K562 (cell line): ENCODE measurements at regions not wholly inside any gene's neighbourhood (a gene's known extent, or its start where the extent isn't known, plus 50 kb on each side); places are given as distances from the start of the nearest gene placed in this dataset.

Experiments
- ARNT ChIP-seq, 2 experiments: fragments of 450-650 bp; IDR thresholded peaks; 2 replicates each; pipeline ENCODE4 v1.6.1; 2016; ENCODE audit warnings: mild to moderate bottlenecking in 1 of 2
- CREB1 ChIP-seq, 2 experiments: sonication (generic) in 1 of 2; formaldehyde crosslinking in 1 of 2; IDR thresholded peaks; 2 replicates each; pipeline versions ENCODE4 v1.6.1 to v1.8.0; 2012 to 2022; ENCODE audit warnings: inconsistent platforms in 1 of 2, mild to moderate bottlenecking in 1 of 2, missing genetic modification reagents in 1 of 2, moderate library complexity in 1 of 2
- NFE2L1 ChIP-seq: fragments of 450-650 bp; IDR thresholded peaks from 2 replicates; pipeline ENCODE4 v1.6.1; 2016; ENCODE audit warnings: missing genetic modification characterization, low read depth, mild to moderate bottlenecking, missing compliant biosample characterization, moderate library complexity, borderline replicate concordance
- RAD21 ChIP-seq, 2 experiments: fragments of 250-450 bp in 1 of 2; fragments of 450-650 bp in 1 of 2; sonication (Bioruptor Pico) in 1 of 2; formaldehyde crosslinking in 1 of 2; IDR thresholded peaks in 1 of 2; conservative IDR thresholded peaks in 1 of 2; 2 replicates each; pipeline versions ENCODE4 v1.4.0 to v1.8.0; 2020 to 2022; ENCODE audit warnings: mild to moderate bottlenecking in 2 of 2, moderate library complexity in 1 of 2
- RBM39 ChIP-seq: fragments of 200-400 bp; formaldehyde crosslinking; optimal IDR thresholded peaks from 2 replicates; pipeline ENCODE3; 2018; ENCODE audit warnings: low read depth, low read length
- ZNF134 ChIP-seq: fragments of 250-450 bp; sonication (Bioruptor Pico); conservative IDR thresholded peaks from 2 replicates; pipeline ENCODE4 v1.4.0; 2020
- TF ChIP-seq, protein P1 (sequence below), 3 experiments: IDR thresholded peaks in 2 of 3; conservative IDR thresholded peaks in 1 of 3; 2 replicates each; pipeline ENCODE4 v1.5.1; 2011 to 2012; ENCODE audit warnings: low read length in 3 of 3, mild to moderate bottlenecking in 3 of 3, control low read depth in 2 of 3, improper control_type of control experiment in 1 of 3, inconsistent platforms in 1 of 3, low read depth in 1 of 3, mixed read lengths in 1 of 3, moderate library complexity in 1 of 3; ENCODE audit not compliant: insufficient read depth in 2 of 3
- TF ChIP-seq, protein P2 (sequence below): sonication (generic); formaldehyde crosslinking; IDR thresholded peaks from 2 replicates; pipeline ENCODE4 v1.8.0; 2023; ENCODE audit warnings: mild to moderate bottlenecking, missing genetic modification reagents

GRCh38 chr4:176858839-176859238 lies 66.1 kb upstream of the VEGFC start:
- no peak for TF ChIP-seq CREB1 (IDR thresholded peaks at IDR 0.05)
- TF ChIP-seq CREB1 (CRISPR knock-in tag; IDR thresholded peaks at IDR 0.05) = no peak
- TF ChIP-seq ZNF134 (CRISPR knock-in tag) = no peak
- no peak for TF ChIP-seq ARNT (IDR thresholded peaks at IDR 0.05)
- TF ChIP-seq, protein P1, sequence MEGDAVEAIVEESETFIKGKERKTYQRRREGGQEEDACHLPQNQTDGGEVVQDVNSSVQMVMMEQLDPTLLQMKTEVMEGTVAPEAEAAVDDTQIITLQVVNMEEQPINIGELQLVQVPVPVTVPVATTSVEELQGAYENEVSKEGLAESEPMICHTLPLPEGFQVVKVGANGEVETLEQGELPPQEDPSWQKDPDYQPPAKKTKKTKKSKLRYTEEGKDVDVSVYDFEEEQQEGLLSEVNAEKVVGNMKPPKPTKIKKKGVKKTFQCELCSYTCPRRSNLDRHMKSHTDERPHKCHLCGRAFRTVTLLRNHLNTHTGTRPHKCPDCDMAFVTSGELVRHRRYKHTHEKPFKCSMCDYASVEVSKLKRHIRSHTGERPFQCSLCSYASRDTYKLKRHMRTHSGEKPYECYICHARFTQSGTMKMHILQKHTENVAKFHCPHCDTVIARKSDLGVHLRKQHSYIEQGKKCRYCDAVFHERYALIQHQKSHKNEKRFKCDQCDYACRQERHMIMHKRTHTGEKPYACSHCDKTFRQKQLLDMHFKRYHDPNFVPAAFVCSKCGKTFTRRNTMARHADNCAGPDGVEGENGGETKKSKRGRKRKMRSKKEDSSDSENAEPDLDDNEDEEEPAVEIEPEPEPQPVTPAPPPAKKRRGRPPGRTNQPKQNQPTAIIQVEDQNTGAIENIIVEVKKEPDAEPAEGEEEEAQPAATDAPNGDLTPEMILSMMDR (IDR thresholded peaks at IDR 0.05 in 2 of 3, conservative IDR thresholded peaks at IDR 0.05 in 1 of 3; ENCODE audit: insufficient read depth in 2 of 3, low read depth in 1 of 3, low read length in 3 of 3) = no peak
- no peak for TF ChIP-seq RBM39
- TF ChIP-seq, protein P2, sequence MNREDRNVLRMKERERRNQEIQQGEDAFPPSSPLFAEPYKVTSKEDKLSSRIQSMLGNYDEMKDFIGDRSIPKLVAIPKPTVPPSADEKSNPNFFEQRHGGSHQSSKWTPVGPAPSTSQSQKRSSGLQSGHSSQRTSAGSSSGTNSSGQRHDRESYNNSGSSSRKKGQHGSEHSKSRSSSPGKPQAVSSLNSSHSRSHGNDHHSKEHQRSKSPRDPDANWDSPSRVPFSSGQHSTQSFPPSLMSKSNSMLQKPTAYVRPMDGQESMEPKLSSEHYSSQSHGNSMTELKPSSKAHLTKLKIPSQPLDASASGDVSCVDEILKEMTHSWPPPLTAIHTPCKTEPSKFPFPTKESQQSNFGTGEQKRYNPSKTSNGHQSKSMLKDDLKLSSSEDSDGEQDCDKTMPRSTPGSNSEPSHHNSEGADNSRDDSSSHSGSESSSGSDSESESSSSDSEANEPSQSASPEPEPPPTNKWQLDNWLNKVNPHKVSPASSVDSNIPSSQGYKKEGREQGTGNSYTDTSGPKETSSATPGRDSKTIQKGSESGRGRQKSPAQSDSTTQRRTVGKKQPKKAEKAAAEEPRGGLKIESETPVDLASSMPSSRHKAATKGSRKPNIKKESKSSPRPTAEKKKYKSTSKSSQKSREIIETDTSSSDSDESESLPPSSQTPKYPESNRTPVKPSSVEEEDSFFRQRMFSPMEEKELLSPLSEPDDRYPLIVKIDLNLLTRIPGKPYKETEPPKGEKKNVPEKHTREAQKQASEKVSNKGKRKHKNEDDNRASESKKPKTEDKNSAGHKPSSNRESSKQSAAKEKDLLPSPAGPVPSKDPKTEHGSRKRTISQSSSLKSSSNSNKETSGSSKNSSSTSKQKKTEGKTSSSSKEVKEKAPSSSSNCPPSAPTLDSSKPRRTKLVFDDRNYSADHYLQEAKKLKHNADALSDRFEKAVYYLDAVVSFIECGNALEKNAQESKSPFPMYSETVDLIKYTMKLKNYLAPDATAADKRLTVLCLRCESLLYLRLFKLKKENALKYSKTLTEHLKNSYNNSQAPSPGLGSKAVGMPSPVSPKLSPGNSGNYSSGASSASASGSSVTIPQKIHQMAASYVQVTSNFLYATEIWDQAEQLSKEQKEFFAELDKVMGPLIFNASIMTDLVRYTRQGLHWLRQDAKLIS (CRISPR knock-in tag) = no peak
- TF ChIP-seq NFE2L1 (tag) = no peak
- TF ChIP-seq RAD21 (CRISPR knock-in tag; conservative IDR thresholded peaks at IDR 0.05 in 1 of 2, IDR thresholded peaks at IDR 0.05 in 1 of 2) = no peak
